ENCODE measurements at regions not wholly inside any gene's neighbourhood (a gene's known extent, or its start where the extent isn't known, plus 50 kb on each side); places are given as distances from the start of the nearest gene placed in this dataset.

DNA sequence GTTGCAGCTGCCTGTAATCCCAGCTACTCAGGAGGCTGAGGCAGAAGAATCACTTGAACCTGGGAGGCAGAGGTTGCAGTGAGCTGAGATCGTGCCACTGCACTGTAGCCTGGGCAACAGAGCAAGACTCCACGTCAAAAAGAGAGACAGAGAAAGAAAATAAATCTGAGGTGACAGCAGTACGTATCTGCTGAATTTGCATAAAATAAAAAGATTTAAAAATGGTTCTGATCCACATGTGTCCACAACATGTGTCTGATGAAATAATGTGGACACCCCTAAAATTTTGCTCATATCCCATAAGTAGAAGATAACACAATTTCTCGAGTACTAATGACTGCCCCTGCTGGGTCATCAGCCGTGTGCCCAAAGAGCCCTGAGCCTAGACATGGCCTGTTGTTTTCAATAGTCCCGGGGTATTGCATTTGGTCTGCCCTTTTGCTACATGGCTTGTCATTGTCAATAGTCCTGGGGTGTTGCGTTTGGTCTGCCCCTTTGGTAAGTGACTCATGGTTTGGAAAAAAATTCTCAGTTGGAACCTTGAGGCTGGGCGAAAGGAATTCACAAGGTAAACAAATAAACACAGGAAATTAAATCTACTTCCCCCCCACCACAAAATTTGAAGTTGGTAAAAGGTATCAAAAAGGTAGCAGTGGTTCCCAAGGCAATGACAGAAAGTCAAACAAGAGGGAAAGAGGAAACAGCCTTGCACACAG lies 434.6 kb upstream of the MAF start:
- no TSS peak for BruUV-seq (replicated peaks)
- DNase-seq (ENCODE audit: low read depth, low spot score): no peak
- H3K4me3 ChIP-seq (replicated peaks in 1 of 3; ENCODE audit: insufficient read depth in 1 of 3, low read depth in 1 of 3, low read length in 3 of 3): no peak overlapping the region
- TF ChIP-seq GATA2 (IDR thresholded peaks at IDR 0.05; ENCODE audit: insufficient read depth, insufficient read length, low read depth, low read length) (no peak), POLR2AphosphoS5 (IDR thresholded peaks at IDR 0.05; ENCODE audit: insufficient read depth, low read depth, low read length) (no peak), EZH2 (IDR thresholded peaks at IDR 0.05; ENCODE audit: borderline replicate concordance, low read depth, low read length, severe bottlenecking) (no peak), FOS (IDR thresholded peaks at IDR 0.05; ENCODE audit: borderline replicate concordance, insufficient read depth, low read length) (no peak), JUN (IDR thresholded peaks at IDR 0.05; ENCODE audit: borderline replicate concordance, insufficient read depth, insufficient read length, low read depth) (no peak), MYC (IDR thresholded peaks at IDR 0.05; ENCODE audit: low read depth, low read length) (no peak), POLR2A (IDR thresholded peaks at IDR 0.05; ENCODE audit: low read depth, low read length) (no peak)
- TF ChIP-seq, protein P1, sequence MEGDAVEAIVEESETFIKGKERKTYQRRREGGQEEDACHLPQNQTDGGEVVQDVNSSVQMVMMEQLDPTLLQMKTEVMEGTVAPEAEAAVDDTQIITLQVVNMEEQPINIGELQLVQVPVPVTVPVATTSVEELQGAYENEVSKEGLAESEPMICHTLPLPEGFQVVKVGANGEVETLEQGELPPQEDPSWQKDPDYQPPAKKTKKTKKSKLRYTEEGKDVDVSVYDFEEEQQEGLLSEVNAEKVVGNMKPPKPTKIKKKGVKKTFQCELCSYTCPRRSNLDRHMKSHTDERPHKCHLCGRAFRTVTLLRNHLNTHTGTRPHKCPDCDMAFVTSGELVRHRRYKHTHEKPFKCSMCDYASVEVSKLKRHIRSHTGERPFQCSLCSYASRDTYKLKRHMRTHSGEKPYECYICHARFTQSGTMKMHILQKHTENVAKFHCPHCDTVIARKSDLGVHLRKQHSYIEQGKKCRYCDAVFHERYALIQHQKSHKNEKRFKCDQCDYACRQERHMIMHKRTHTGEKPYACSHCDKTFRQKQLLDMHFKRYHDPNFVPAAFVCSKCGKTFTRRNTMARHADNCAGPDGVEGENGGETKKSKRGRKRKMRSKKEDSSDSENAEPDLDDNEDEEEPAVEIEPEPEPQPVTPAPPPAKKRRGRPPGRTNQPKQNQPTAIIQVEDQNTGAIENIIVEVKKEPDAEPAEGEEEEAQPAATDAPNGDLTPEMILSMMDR (IDR thresholded peaks at IDR 0.05; ENCODE audit: extremely low read depth in 1 of 2, insufficient read depth in 1 of 2, low read depth in 1 of 2, low read length in 2 of 2): no peak
- TF ChIP-seq, protein P2, sequence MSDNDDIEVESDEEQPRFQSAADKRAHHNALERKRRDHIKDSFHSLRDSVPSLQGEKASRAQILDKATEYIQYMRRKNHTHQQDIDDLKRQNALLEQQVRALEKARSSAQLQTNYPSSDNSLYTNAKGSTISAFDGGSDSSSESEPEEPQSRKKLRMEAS (IDR thresholded peaks at IDR 0.05; ENCODE audit: insufficient read depth, insufficient read length): no peak
- no peak overlapping the region for H3K4me2 ChIP-seq (ENCODE audit: insufficient read depth, low read length)
- ChIA-PET CTCF (interaction anchor here (1.4 kb wide), 1 partner anchor 334 kb away, joined by 3 read pairs; no protein-coding TSS in a partner anchor), POLR2A (no interaction called here)
- FAIRE-seq: no peak
- no peaks in the 10 kb centered on the region for H3K9me3 ChIP-seq (replicated peaks; ENCODE audit: control insufficient read depth, insufficient read depth, low read length)
- dilution Hi-C loops (cut with MboI; ENCODE audit: extremely low pct_ligation_motif_present, low sequenced_read_pairs) (no loop called here), intact Hi-C loops (cut with micrococcal nuclease) (no loop called here)
- no peaks in the 10 kb centered on the region for H3K9me1 ChIP-seq (replicated peaks; ENCODE audit: control insufficient read depth, extremely low read depth, insufficient read depth, low read length)
- H3K4me1 ChIP-seq (ENCODE audit: control insufficient read depth, extremely low read depth, insufficient read depth, low read length): no peaks in the 10 kb centered on the region
- no peaks in the 10 kb centered on the region for H3K36me3 ChIP-seq (ENCODE audit: control insufficient read depth in 2 of 2, extremely low read depth in 1 of 2, insufficient read depth in 2 of 2, low read length in 2 of 2)
- no peaks in the 10 kb centered on the region for H3K27me3 ChIP-seq (ENCODE audit: control insufficient read depth in 2 of 2, insufficient read depth in 2 of 2, low read length in 2 of 2)
- no peak overlapping the region for H3K9ac ChIP-seq (replicated peaks; ENCODE audit: extremely low read depth, insufficient read depth, low read length)
- H4K20me1 ChIP-seq (replicated peaks; ENCODE audit: control insufficient read depth, extremely low read depth, insufficient read depth, low read length): no peaks in the 10 kb centered on the region
- H3K27ac ChIP-seq (ENCODE audit: insufficient read depth, low read depth, low read length): no peak overlapping the region
- H3K79me2 ChIP-seq (ENCODE audit: control insufficient read depth, insufficient read depth, low read length): no peaks in the 10 kb centered on the region
- no peak overlapping the region for H2AFZ ChIP-seq (ENCODE audit: low read depth, low read length)

Measured in endothelial cell of umbilical vein (primary cell).